ENCODE measurements at regions not wholly inside any gene's neighbourhood (a gene's known extent, or its start where the extent isn't known, plus 50 kb on each side); places are given as distances from the start of the nearest gene placed in this dataset.
"Not testable (repeated sequence)": the region's sequence is repeated elsewhere in the genome, so short reads cannot be mapped to it uniquely, and the experiment has no call there.

- DNase-seq (ENCODE audit: low spot score) = no peak
Measured at GRCh38 chr9:89674667-89675057, 69.8 kb downstream of the GADD45G start.

GRCh38 chr9:89675058-89675742 lies 70.4 kb downstream of the GADD45G start:
- DNase-seq (ENCODE audit: low spot score) = no peak

- DNase-seq (ENCODE audit: low spot score) = no peak
Measured at GRCh38 chr9:89676281-89676680, 71.5 kb downstream of the GADD45G start.

- no peak for DNase-seq (ENCODE audit: low spot score)
Measured at GRCh38 chr9:89677702-89678395, 73.0 kb downstream of the GADD45G start.

DNA sequence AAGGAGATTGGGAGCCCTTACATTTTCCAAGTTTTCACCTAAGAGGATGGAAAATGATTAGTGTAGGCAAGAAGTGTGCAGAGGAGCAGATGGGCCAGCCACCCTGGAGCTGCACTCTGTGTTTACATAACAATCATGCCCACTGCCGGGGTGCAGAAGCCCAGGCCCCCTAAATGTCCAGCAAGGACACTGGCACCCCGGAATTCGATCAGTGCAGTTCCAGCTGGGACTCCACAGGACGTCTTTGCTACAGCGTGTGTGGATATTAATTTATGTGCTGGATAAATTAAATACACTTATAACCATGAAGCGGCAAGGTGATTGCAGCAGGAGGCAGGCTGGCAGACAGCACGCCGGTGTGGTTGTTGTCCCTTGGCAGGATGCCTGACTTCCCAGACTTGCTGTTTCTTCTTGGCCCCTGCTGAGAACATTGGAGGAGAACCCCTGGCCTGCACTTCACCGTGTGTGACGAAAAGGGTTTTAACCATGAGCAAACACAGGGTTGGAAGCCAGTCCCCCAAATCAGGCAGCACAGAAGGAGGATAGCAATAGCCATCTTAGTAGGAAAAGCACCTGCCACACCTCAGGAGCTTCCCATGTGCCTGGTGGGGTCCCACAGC lies 73.7 kb downstream of the GADD45G start:
- no peak for DNase-seq (ENCODE audit: low spot score)

- DNase-seq (ENCODE audit: low spot score) = no peak
Measured at GRCh38 chr9:89679016-89679415, 74.2 kb downstream of the GADD45G start.

GRCh38 chr9:89679581-89679980 lies 74.8 kb downstream of the GADD45G start:
- no peak for DNase-seq (ENCODE audit: low spot score)

GRCh38 chr9:89680547-89681467 lies 76.0 kb downstream of the GADD45G start:
- DNase-seq (ENCODE audit: low spot score) = no peak

- not testable (repeated sequence) for DNase-seq (ENCODE audit: low spot score)
Measured at GRCh38 chr9:89681468-89681859, 76.7 kb downstream of the GADD45G start.

DNA sequence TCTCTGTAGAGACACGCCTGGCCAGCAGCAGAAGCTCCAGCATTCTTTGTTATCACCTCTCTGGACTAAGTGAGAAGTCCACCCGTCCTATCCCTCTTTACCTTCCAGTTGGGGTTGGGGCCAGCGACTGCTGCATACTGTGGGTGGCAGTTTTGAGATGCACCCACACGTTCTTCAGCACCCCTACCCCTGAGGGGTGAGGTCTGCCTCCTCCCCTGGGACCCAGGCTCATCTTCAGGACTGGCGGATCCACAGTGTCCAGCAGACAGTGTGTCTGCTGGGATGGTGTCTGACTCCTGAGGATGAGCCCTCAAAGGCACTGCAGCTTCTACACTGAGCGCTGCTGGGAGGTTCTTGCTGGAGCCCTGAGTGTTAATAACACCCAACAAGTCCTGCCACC lies 78.8 kb downstream of the GADD45G start:
- DNase-seq (ENCODE audit: low spot score) = no peak

DNA sequence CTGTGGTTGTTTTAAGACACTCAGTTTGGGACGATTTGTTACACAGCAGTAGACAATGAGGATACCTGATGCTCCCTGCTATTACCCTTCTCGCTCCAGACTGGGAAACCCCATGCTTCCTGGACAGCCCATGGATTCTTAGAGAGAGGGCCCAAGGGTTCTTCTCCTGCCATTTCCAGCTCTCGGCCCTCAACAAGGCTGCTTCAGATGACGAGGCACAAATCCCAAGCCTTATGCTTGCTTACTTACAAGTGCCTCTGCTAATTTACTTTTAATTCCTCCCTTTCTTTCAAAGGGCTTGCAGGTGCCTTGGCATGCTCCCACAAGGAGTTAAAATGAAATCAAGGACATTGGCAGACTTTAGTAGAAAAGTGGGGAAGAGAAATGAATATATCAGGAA lies 79.4 kb downstream of the GADD45G start:
- DNase-seq (ENCODE audit: low spot score) = no peak

- DNase-seq (ENCODE audit: low spot score) = no peak
Measured at GRCh38 chr9:89684912-89685636, 80.3 kb downstream of the GADD45G start.

GRCh38 chr9:89685698-89686097 lies 80.9 kb downstream of the GADD45G start:
- no peak for DNase-seq (ENCODE audit: low spot score)

DNA sequence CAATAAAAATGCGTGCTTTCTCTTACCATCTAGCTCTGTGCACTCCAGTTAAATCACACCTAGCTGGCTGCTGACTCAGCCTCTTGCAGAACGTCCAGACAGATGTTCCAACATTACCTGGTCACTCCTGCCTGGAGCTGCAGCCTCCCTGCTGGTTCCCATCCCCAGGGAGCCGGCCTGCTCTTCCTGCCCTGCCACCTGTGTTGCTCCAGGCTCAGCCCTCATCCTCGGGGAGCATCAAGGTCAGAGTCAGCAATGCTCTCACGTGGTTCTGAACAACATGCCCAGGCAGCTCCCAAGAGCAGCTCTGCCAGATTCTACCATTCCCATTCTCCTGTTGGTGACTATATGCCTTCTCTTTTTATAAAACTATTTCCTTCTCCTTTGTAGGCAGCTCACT lies 81.3 kb downstream of the GADD45G start:
- DNase-seq (ENCODE audit: low spot score) = no peak

- DNase-seq (ENCODE audit: low spot score) = no peak
Measured at GRCh38 chr9:89686621-89687020, 81.8 kb downstream of the GADD45G start.

DNA sequence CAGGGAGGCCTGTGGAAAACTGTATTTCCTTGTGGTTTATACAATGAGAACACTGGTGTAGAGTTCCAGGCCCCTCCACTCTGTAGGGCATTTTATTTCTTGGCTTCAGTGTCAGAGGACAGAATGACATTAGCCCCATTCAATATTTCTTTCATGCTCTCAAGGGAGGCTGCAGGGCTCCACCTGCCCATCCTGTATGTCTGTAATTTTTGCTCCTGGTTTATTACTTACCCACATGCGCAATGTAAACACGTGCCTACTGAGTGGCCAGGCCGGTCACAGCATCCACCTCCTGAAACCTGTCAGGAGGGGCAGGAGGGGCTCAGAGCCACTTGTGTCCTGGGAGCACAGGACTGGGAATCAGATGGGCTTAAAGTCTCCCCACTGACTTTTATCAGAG lies 82.4 kb downstream of the GADD45G start:
- DNase-seq (ENCODE audit: low spot score) = no peak

DNA sequence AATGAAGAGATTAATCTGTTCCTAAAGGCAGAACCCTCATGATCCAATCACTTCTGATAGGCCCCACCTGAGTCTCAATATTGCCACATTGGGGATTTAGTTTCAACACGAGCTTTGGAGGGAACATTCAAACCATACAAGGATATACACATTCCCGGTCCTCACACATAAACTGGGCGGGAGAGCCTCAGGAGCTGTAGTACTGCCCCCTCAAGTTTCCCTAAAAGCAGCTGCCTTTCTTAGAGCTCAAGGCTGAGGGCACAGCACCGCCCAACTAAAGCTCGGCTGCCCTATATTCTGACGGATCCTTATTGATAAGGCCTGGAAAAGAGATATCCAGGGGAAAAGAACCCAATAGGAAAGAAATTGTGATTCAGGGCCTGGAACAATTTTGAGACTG lies 83.0 kb downstream of the GADD45G start:
- no peak for DNase-seq (ENCODE audit: low spot score)

DNA sequence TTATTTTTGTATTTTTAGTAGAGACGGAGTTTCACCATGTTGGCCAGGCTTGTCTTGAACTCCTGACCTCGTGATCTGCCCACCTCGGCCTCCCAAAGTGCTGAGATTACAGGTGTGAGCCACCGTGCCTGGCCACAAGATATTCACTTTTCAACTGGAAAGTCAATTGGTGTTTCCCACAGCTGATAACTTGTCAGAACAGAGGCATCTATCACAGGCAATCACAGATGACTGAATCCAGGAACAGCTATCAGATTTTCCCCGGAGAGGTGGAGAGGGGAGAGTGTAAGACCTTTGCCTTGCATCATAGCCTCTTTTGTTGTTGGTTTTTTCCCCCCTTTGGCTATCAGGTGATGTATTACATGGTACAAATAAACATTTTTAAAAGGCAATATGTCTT lies 84.5 kb downstream of the GADD45G start:
- DNase-seq (ENCODE audit: low spot score) = not testable (repeated sequence)

DNA sequence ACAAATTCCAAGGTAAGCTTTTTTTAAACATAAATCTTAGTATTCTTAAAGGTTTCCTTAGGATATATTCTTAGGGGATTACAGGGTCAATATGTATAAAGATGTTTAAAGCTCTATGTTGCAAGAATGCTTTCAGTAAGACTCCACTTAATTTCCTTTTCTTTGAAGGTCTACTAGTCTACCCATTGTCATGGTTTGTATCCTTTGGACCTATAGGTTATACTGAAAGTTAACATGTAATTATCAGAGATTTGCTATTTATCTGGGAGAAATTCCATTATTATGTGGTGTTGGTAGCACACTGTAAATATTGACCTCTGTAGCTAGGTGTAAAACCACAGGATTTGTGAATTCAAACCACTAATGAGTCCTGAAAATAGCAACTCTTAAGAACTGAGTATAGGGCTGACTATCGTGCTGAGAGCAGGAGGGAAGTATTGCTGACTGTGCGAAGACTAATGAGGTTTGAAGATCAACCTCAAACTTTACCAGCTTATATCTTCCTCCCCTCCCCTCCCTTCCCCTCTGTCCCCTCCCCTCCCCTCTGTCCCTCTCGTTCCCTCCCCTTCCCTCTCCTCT lies 85.6 kb downstream of the GADD45G start:
- DNase-seq (ENCODE audit: low spot score) = no peak

GRCh38 chr9:89695441-89695891 lies 90.7 kb downstream of the GADD45G start:
- no peak for DNase-seq (ENCODE audit: low spot score)

GRCh38 chr9:89695979-89696378 lies 91.2 kb downstream of the GADD45G start:
- not testable (repeated sequence) for DNase-seq (ENCODE audit: low spot score)
